ENCODE measurements at regions not wholly inside any gene's neighbourhood (a gene's known extent, or its start where the extent isn't known, plus 50 kb on each side); places are given as distances from the start of the nearest gene placed in this dataset.

GRCh38 chr18:42137693-42138375 is 182.8 kb downstream of the PIK3C3 start:
- DNase-seq, result peak; percentile 35

DNA sequence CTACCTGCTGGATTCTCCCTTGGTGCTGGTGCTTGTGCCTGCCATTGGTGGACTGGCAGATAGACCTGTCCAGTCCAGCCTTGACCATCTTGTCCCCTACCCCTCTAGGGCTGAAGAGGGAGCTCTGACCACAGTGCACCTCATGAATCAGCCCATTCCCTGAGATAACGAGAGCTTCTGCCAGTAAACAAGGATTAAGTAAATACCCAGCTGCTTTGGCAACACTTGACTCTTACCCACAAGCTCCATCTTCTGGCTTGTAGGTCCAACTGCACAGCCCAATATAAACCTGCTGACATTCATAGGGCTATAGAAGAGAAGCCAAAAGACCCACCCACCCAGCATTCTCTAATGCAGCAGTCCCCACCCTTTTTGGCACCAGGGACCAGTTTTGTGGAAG is 186.4 kb downstream of the PIK3C3 start:
- DNase-seq, result no peak

GRCh38 chr18:42155024-42155423 is 200.0 kb downstream of the PIK3C3 start:
- DNase-seq, result no peak

- DNase-seq, result no peak
These were observed 201.2 kb downstream of the PIK3C3 start for GRCh38 chr18:42156281-42156680.

DNA sequence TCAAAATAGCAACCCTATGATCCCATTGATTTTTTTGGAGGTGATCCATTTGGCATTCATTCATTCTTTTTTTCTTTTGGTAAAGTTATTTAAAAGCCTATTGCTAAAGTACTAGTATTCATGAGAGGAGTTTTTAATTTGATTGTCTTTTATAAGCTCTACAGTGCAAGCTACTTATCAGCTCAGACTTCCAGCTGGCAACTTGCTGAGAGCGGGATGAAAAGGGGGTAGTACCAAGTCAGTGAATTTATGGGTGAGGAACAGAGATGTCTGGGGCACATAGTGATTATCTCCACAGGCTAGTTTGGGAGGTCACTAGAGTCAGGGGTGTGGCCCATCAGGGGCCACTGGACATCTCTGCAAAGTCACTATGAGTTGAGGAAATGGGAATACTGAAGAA is 202.4 kb downstream of the PIK3C3 start:
- DNase-seq, result no peak

- DNase-seq, result no peak
These were observed 202.8 kb downstream of the PIK3C3 start for GRCh38 chr18:42157878-42158277.

DNA sequence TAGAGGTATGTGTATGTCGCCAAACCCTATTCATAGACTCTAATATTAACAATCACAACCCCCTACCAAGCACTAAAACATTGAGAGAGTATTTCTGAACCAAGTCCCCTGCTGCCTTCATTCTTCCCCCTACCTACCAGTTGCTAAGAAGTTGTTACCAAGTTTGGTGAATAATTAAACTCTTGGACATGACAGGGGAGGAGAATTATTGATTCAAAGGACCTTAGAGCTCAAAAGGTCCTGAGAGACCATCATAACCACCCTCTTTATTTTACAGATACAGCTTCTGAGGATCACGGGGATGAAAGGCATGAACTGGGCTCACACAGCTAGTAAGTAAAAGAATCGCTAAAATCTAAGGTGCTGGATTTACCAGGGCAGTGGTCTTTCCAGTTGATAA is 204.1 kb downstream of the PIK3C3 start:
- no peak for DNase-seq

DNA sequence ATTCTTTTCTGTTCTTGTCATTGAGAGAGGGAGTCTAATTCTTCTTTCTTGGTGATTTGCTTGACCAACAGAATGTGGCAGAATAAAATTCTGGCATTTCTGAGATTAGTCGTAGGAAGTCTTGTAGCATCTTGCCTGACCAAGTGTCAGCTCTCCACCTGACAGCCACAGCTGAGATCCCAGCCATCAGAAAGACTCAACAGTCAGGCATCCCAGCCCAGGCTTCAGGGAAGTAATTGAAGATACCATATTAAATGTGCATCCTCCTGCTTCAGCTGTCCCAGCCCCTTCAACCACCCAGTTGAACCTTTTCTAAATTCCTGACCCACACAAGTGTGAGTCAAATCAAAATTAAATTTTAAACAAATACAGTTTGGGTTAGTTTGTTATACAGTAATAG is 208.3 kb downstream of the PIK3C3 start:
- DNase-seq, result no peak

GRCh38 chr18:42164556-42164955 is 209.5 kb downstream of the PIK3C3 start:
- DNase-seq, result no peak

- no peak for DNase-seq
These were observed 211.0 kb downstream of the PIK3C3 start for GRCh38 chr18:42165922-42166513.

DNA sequence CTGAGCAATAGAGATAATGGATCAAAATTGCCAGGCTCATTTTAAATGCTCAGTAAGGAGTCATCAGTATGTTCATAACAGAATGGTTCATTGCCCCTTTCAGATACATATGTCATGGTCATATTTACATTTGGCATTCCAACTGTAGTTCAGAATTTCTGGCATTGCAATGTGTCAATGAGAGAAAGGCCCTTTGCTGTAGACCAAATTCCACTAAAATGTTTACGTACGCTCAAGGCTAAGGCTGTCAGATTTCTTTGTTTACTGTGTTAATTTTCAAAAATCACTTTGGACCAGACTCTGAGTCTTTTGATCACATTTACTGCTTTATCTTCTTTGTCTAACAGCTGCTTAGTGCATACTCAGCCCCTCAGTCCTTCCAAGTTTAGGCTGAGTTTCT is 213.5 kb downstream of the PIK3C3 start:
- DNase-seq, result no peak

GRCh38 chr18:42168907-42169306 is 213.9 kb downstream of the PIK3C3 start:
- no peak for DNase-seq

- DNase-seq, result no peak
These were observed 219.9 kb downstream of the PIK3C3 start for GRCh38 chr18:42174909-42175308.

DNA sequence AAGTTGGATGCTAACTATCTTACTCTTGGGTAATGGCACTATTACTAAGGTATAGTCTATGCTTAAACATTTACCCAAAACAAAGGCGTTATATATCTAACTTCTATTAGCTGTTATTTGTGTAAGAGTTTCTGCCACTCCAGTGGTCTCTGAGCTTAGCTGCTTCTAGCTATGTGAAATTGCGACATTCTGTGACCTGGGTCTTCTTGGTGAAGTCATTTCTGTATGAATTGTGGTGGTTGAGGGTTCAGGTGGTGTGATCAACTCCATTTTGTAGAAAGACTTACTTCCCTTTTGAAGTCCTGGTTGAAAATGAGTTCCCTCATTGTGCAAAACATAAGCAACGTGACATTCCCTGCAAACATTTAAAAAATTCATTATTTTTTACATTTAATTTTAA is 221.6 kb downstream of the PIK3C3 start:
- no peak for DNase-seq

- no peak for DNase-seq
These were observed 222.4 kb downstream of the PIK3C3 start for GRCh38 chr18:42177390-42177789.

GRCh38 chr18:42178376-42179080 is 223.5 kb downstream of the PIK3C3 start:
- no peak for DNase-seq

- DNase-seq, result no peak
These were observed 224.6 kb downstream of the PIK3C3 start for GRCh38 chr18:42179542-42180121.

DNA sequence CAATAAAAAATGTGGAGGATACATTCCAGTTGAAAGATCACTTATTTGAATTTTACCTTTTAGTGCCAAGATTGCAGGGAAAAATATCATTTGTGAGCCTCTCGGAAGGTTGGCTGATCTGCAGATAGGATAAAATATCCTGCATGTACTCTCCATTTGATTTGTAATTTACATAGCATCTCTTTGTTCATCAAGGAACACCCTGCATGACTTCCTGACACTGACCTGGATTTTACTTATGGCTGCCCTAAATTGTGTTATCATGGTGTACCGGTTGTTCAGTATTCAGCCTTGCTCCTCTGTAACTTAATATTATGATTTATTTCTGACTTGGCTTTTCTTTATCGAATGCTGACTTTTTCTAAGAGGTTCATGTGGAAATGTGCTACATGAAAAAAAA is 226.4 kb downstream of the PIK3C3 start:
- no peak for DNase-seq

- no peak for DNase-seq
These were observed 228.0 kb downstream of the PIK3C3 start for GRCh38 chr18:42182728-42183700.

DNA sequence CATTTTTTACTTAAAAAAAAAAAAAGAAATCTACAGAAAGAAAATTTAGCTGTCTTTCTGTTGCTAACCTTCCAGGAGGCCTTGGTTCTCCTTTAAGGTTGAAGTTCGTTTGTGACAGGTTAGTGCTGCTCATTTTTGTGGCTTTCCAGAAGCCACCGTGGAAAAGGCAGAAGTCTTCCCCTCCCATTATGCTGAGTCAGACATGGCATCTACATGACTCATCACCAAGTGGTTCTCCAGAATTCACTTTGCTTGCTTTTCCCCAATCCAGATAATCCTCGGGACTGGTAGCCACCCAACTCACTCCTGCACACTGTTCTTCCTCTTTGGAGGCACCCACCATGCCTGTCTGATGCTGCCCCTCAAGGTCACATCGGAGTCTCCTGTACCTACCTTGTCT is 228.7 kb downstream of the PIK3C3 start:
- no peak for DNase-seq

GRCh38 chr18:42184685-42185477 is 229.8 kb downstream of the PIK3C3 start:
- no peak for DNase-seq

DNA sequence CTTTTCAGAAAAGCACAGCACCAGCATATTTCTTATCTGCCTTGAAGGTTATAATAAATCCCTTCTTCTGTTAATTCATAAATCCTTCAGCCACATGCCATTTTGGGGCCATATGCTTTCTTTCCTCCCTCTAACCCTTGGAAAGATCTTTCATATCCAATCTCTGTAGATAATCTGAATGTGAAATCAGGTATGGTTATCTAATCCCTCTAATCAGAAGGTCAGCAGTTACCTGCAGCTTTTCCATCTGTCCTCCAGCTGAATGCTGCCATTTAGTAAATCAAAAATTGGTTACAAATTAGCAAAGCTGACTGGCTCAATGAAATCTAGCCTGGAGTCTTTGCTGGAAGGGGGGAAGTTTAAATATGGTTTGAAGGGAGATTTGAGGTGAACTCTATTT is 230.5 kb downstream of the PIK3C3 start:
- no peak for DNase-seq
